H9 (cell line): ENCODE measurements at regions not wholly inside any gene's neighbourhood (a gene's known extent, or its start where the extent isn't known, plus 50 kb on each side); places are given as distances from the start of the nearest gene placed in this dataset.

Experiments
- DNase-seq: peaks from one replicate; pipeline ENCODE4 v3.0.0-alpha.2; 2017
- H2AFZ ChIP-seq: one replicate; pipeline ENCODE4 v1.6.1; 2013; ENCODE audit warnings: mild to moderate bottlenecking, low read length, control low read depth, moderate library complexity
- H2AK5ac ChIP-seq: 2 replicates; pipeline ENCODE4 v1.6.1; 2013; ENCODE audit warnings: low read length, control low read depth, mixed read lengths; ENCODE audit not compliant: insufficient read length
- H2BK120ac ChIP-seq: one replicate; pipeline ENCODE4 v1.6.1; 2013; ENCODE audit warnings: low read depth, mild to moderate bottlenecking, low read length, control low read depth, inconsistent platforms; ENCODE audit not compliant: poor library complexity, severe bottlenecking
- H2BK12ac ChIP-seq: 2 replicates; pipeline ENCODE4 v1.6.1; 2013; ENCODE audit warnings: low read length, control low read depth, mixed read lengths, low read depth; ENCODE audit not compliant: insufficient read length
- H2BK15ac ChIP-seq: 2 replicates; pipeline ENCODE4 v1.6.1; 2013; ENCODE audit warnings: low read depth, low read length, control low read depth
- H2BK20ac ChIP-seq: one replicate; pipeline ENCODE4 v1.6.1; 2013; ENCODE audit warnings: low read depth, mild to moderate bottlenecking, low read length, control low read depth, inconsistent platforms; ENCODE audit not compliant: poor library complexity, severe bottlenecking
- H2BK5ac ChIP-seq: 2 replicates; pipeline ENCODE4 v1.6.1; 2013; ENCODE audit warnings: low read length, control low read depth, mixed read lengths; ENCODE audit not compliant: insufficient read length
- H3K14ac ChIP-seq: 2 replicates; pipeline ENCODE4 v1.6.1; 2013; ENCODE audit warnings: low read length, control low read depth; ENCODE audit not compliant: insufficient read depth
- H3K18ac ChIP-seq: 2 replicates; pipeline ENCODE4 v1.6.1; 2013; ENCODE audit warnings: low read depth, mild to moderate bottlenecking, mixed read lengths, low read length, control low read depth; ENCODE audit not compliant: insufficient read length
- H3K23ac ChIP-seq: 2 replicates; pipeline ENCODE4 v1.6.1; 2013; ENCODE audit warnings: low read length, control low read depth, mixed read lengths, low read depth; ENCODE audit not compliant: insufficient read length
- H3K23me2 ChIP-seq: 2 replicates; pipeline ENCODE4 v1.6.1; 2013; ENCODE audit warnings: low read depth, mild to moderate bottlenecking, mixed read lengths, low read length, control low read depth; ENCODE audit not compliant: insufficient read length, poor library complexity, severe bottlenecking
- H3K27ac ChIP-seq: 2 replicates; pipeline ENCODE4 v1.5.1; 2013; ENCODE audit warnings: low read length, control low read depth, mixed read lengths, low read depth; ENCODE audit not compliant: insufficient read length
- H3K27me3 ChIP-seq: 2 replicates; pipeline ENCODE4 v1.6.1; 2013; ENCODE audit warnings: low read length, control low read depth, inconsistent platforms; ENCODE audit not compliant: insufficient read depth
- H3K4ac ChIP-seq: 2 replicates; pipeline ENCODE4 v1.6.1; 2013; ENCODE audit warnings: low read depth, mild to moderate bottlenecking, control low read depth, inconsistent platforms, low read length, moderate library complexity
- H3K4me1 ChIP-seq: 2 replicates; pipeline ENCODE4 v1.6.1; 2013; ENCODE audit warnings: low read length, control low read depth, inconsistent platforms; ENCODE audit not compliant: insufficient read depth
- H3K4me2 ChIP-seq: 2 replicates; pipeline ENCODE4 v1.6.1; 2013; ENCODE audit warnings: low read length, control low read depth, mixed read lengths; ENCODE audit not compliant: insufficient read length, insufficient read depth
- H3K56ac ChIP-seq: 2 replicates; pipeline ENCODE4 v1.6.1; 2013; ENCODE audit warnings: low read depth, mild to moderate bottlenecking, mixed read lengths, low read length, control low read depth; ENCODE audit not compliant: insufficient read length
- H3K79me1 ChIP-seq: 2 replicates; pipeline ENCODE4 v1.6.1; 2013; ENCODE audit warnings: low read depth, mild to moderate bottlenecking, moderate library complexity, low read length, control low read depth, inconsistent platforms; ENCODE audit not compliant: insufficient read depth, poor library complexity, severe bottlenecking
- H3K79me2 ChIP-seq: 2 replicates; pipeline ENCODE4 v1.6.1; 2013; ENCODE audit warnings: low read length, control low read depth, inconsistent platforms; ENCODE audit not compliant: insufficient read depth
- H3K9ac ChIP-seq: 2 replicates; pipeline ENCODE4 v1.6.1; 2013; ENCODE audit warnings: low read length, control low read depth, mixed read lengths; ENCODE audit not compliant: insufficient read length; ENCODE audit errors: extremely low read depth
- H3K9me3 ChIP-seq: one replicate; pipeline ENCODE4 v1.6.1; 2013; ENCODE audit warnings: low read depth, low read length, inconsistent platforms; ENCODE audit not compliant: control insufficient read depth
- H3T11ph ChIP-seq: one replicate; pipeline ENCODE4 v1.6.1; 2013; ENCODE audit warnings: mild to moderate bottlenecking, low read length, control low read depth, inconsistent platforms
- H4K20me1 ChIP-seq: one replicate; pipeline ENCODE4 v1.6.1; 2013; ENCODE audit not compliant: control insufficient read depth, insufficient read length, insufficient read depth
- H4K5ac ChIP-seq: 2 replicates; pipeline ENCODE4 v1.6.1; 2013; ENCODE audit warnings: low read depth, mild to moderate bottlenecking, mixed read lengths, low read length, control low read depth; ENCODE audit not compliant: insufficient read length
- H4K8ac ChIP-seq: replicated peaks from 2 replicates; pipeline ENCODE4 v1.6.1; 2013; ENCODE audit warnings: low read length, control low read depth, mixed read lengths, low read depth; ENCODE audit not compliant: insufficient read length
- H4K91ac ChIP-seq: 2 replicates; pipeline ENCODE4 v1.6.1; 2013; ENCODE audit warnings: low read depth, mild to moderate bottlenecking, moderate library complexity, mixed read lengths, low read length, control low read depth; ENCODE audit not compliant: insufficient read length
- H3K27ac Mint-ChIP-seq, 3 experiments: 2 replicates in 2 of 3; 3 replicates in 1 of 3; pipeline ENCODE4 v1.8.0; 2020 to 2021; ENCODE audit warnings: mixed read lengths in 3 of 3, mild to moderate bottlenecking in 1 of 3, moderate library complexity in 1 of 3
- H3K27me3 Mint-ChIP-seq: 2 replicates; pipeline ENCODE4 v1.8.0; 2021; ENCODE audit warnings: low read depth, mild to moderate bottlenecking, moderate library complexity, mixed read lengths
- H3K36me3 Mint-ChIP-seq, 3 experiments: 2 replicates in 2 of 3; 3 replicates in 1 of 3; pipeline ENCODE4 v1.8.0; 2020 to 2021; ENCODE audit warnings: low read depth in 3 of 3, mixed read lengths in 3 of 3; ENCODE audit not compliant: insufficient read depth in 1 of 3
- H3K4me1 Mint-ChIP-seq, 2 experiments: 2 replicates each; pipeline ENCODE4 v1.8.0; 2020; ENCODE audit warnings: mixed read lengths in 2 of 2
- H3K4me3 Mint-ChIP-seq, 2 experiments: 2 replicates in 1 of 2; 3 replicates in 1 of 2; pipeline ENCODE4 v1.8.0; 2020 to 2021; ENCODE audit warnings: mild to moderate bottlenecking in 2 of 2, mixed read lengths in 2 of 2, moderate library complexity in 1 of 2
- H3K9me3 Mint-ChIP-seq, 2 experiments: 2 replicates in 1 of 2; 3 replicates in 1 of 2; pipeline ENCODE4 v1.8.0; 2020; ENCODE audit warnings: mild to moderate bottlenecking in 2 of 2, mixed read lengths in 2 of 2, moderate library complexity in 1 of 2
- CTCF ChIP-seq: fragments of 200-600 bp; sonication (generic); conservative IDR thresholded peaks from 3 replicates; pipeline ENCODE4 v1.8.0; 2021; ENCODE audit warnings: antibody characterized with exemption, mild to moderate bottlenecking
- WGBS: extraction: QIAGEN DNeasy Blood & Tissue Kit; methylation state at CpG from one replicate; pipeline ENCODE4 v1.1.7; 2013; ENCODE audit warnings: missing lambda C conversion rate, low lambda C conversion rate, mixed read lengths; ENCODE audit not compliant: insufficient read length; ENCODE audit errors: extremely low coverage; 5-methylcytosine and 5-hydroxymethylcytosine counted together

- H3K9me3 ChIP-seq = no peaks in the 10 kb centered on the region
- Mint-ChIP-seq H3K4me3 (no peak overlapping the region), H3K36me3 (peaks cover 0 to 22% (median 0%) of the 10 kb centered on the region in 3 experiments; a peak in 4 of 7 replicates), H3K9me3 (peaks cover 25 to 26% of the 10 kb centered on the region in 2 experiments), H3K27me3 (no peaks in the 10 kb centered on the region), H3K4me1 (no peaks in the 10 kb centered on the region; a peak in 1 of 4 replicates), H3K27ac (no peak overlapping the region)
- no peak overlapping the region for H2BK20ac ChIP-seq
- no peak overlapping the region for H3K27ac ChIP-seq
- H3T11ph ChIP-seq = no peak overlapping the region
- H2AFZ ChIP-seq = no peak overlapping the region
- H3K4ac ChIP-seq = no peak overlapping the region
- H3K23ac ChIP-seq = no peak overlapping the region
- no peaks in the 10 kb centered on the region for H3K79me1 ChIP-seq
- H2BK12ac ChIP-seq = no peak overlapping the region
- no peak overlapping the region for H4K5ac ChIP-seq
- H3K4me2 ChIP-seq = no peak overlapping the region
- WGBS = no CpG with 5 or more reads among the region's 2 CpGs
- no peak for TF ChIP-seq CTCF
- H3K14ac ChIP-seq = no peak overlapping the region
- no peaks in the 10 kb centered on the region for H4K20me1 ChIP-seq
- no peak overlapping the region for H4K8ac ChIP-seq
- H2BK120ac ChIP-seq = no peak overlapping the region
- no peak overlapping the region for H2AK5ac ChIP-seq
- no peak overlapping the region for H2BK5ac ChIP-seq
- no peak overlapping the region for H3K9ac ChIP-seq
- no peak overlapping the region for H3K18ac ChIP-seq
- no peaks in the 10 kb centered on the region for H3K27me3 ChIP-seq
- no peaks in the 10 kb centered on the region for H3K4me1 ChIP-seq
- no peak overlapping the region for H2BK15ac ChIP-seq
- DNase-seq = no peak
- H3K23me2 ChIP-seq = no peaks in the 10 kb centered on the region
- H3K79me2 ChIP-seq = no peaks in the 10 kb centered on the region
- no peak overlapping the region for H4K91ac ChIP-seq
- H3K56ac ChIP-seq = no peak overlapping the region
Measured at GRCh38 chr2:67583185-67583584, 186.1 kb downstream of the ETAA1 start.
